Immature natural killer cell (primary cell): ENCODE measurements at regions not wholly inside any gene's neighbourhood (a gene's known extent, or its start where the extent isn't known, plus 50 kb on each side); places are given as distances from the start of the nearest gene placed in this dataset.

ENCODE experiments used
- DNase-seq, 3 donors: peaks; one replicate each; pipeline ENCODE4 v3.0.0; 2022; ENCODE audit warnings: mixed read lengths in 1 of 3
- H3K27ac Mint-ChIP-seq, 6 donors: one replicate each; pipeline ENCODE4 v1.8.0; 2020; ENCODE audit warnings: mixed read lengths in 6 of 6, mild to moderate bottlenecking in 5 of 6, inconsistent platforms in 4 of 6, moderate library complexity in 3 of 6
- H3K27me3 Mint-ChIP-seq, 3 donors: one replicate each; pipeline ENCODE4 v1.8.0; 2020 to 2021; ENCODE audit warnings: low read depth in 3 of 3, mild to moderate bottlenecking in 3 of 3, mixed read lengths in 3 of 3, moderate library complexity in 3 of 3, inconsistent platforms in 1 of 3
- H3K36me3 Mint-ChIP-seq, 3 donors: one replicate each; pipeline ENCODE4 v1.8.0; 2020; ENCODE audit warnings: mixed read lengths in 3 of 3, inconsistent platforms in 2 of 3, mild to moderate bottlenecking in 2 of 3
- H3K4me1 Mint-ChIP-seq, 2 donors: one replicate each; pipeline ENCODE4 v1.8.0; 2020; ENCODE audit warnings: inconsistent platforms in 2 of 2, mild to moderate bottlenecking in 2 of 2, mixed read lengths in 2 of 2, moderate library complexity in 1 of 2
- H3K4me3 Mint-ChIP-seq, 5 donors: one replicate each; pipeline ENCODE4 v1.8.0; 2020; ENCODE audit warnings: mild to moderate bottlenecking in 5 of 5, mixed read lengths in 5 of 5, inconsistent platforms in 3 of 5, moderate library complexity in 3 of 5
- H3K9me3 Mint-ChIP-seq, 6 donors: one replicate each; pipeline ENCODE4 v1.8.0; 2020; ENCODE audit warnings: mild to moderate bottlenecking in 6 of 6, mixed read lengths in 6 of 6, inconsistent platforms in 4 of 6, moderate library complexity in 3 of 6

DNA sequence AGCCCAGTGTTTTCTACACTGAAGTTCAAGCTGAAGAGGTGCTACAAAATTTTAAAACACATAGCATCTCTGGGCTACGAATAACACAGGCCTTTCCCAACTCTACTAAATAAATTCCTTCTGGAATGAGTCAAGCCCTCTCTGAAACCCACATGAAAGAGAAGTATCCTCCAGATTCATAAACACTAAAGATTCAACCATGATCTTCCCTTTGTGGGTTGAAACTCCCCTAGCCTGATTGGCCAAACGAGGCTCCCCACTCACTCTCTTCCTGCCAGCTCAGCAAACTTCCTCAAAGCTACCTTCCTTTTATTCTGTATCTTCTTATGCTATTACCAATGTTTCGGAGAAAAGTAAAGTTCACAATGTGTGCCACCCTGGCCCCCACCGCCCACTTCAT lies 95.4 kb downstream of the NKX6-1 start:
- Mint-ChIP-seq H3K27ac (no peak overlapping the region), H3K36me3 (no peaks in the 10 kb centered on the region), H3K4me1 (no peaks in the 10 kb centered on the region), H3K4me3 (no peak overlapping the region), H3K27me3 (peaks cover 0 to 4% (median 0%) of the 10 kb centered on the region in 3 donors), H3K9me3 (peaks cover 1 to 22% (median 6%) of the 10 kb centered on the region in 6 donors)
- no peak for DNase-seq

DNA sequence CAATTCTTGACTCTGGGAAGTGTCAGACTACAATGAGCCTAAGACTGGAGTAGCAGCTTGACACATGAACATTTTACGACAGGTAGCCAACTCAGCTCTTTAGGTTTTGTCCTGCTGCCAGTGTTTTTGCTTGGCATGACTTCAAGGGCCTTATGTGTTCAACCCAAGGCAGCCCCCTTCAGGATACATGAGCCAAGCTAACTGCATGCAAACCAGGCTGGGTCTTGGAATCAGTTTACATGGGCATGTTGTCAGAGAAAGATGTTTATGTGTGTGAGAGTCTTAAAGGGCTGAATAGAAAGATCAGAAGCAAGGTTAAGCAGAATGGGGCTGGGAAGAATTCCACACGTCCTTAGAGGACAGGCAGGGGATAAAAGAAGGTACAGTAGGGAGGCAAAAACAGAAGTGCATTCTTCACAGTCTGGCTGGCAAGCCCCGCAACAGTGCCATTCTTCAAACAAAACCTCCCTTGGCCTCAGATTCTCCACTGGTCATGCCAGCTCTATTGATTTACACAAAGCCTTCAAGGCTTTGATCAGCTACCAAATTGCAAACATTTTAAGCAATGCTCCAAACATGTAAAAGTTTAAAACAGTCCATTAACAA lies 97.3 kb downstream of the NKX6-1 start:
- no peak for DNase-seq
- no peaks in the 10 kb centered on the region for H3K4me1 Mint-ChIP-seq
- H3K36me3 Mint-ChIP-seq = no peaks in the 10 kb centered on the region
- H3K9me3 Mint-ChIP-seq = peaks cover 0 to 22% (median 5%) of the 10 kb centered on the region in 6 donors
- no peak overlapping the region for H3K4me3 Mint-ChIP-seq
- peaks cover 0 to 4% (median 0%) of the 10 kb centered on the region in 3 donors for H3K27me3 Mint-ChIP-seq
- H3K27ac Mint-ChIP-seq = no peak overlapping the region

DNA sequence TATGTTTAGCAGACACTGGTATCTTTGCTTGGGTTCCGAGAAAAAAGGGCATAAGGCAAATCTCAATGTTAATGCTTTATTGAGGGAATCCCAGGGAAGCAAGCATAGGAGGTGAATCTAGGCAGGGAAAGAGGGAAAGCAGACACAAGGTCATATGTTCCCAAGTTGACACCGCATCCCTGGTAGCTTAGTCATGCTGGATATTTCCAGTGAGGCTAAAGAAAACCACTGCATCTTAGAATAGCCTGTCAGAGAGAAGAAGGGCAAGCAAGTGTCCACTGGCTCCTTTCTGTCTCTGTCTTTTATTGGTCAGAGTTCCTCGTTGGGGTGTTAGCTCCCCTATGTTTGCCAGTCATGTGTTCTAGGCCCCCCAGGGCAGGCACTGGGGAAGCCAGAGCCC lies 104.7 kb downstream of the NKX6-1 start:
- H3K9me3 Mint-ChIP-seq = peaks cover 0 to 9% (median 3%) of the 10 kb centered on the region in 6 donors
- H3K36me3 Mint-ChIP-seq = no peaks in the 10 kb centered on the region
- H3K4me1 Mint-ChIP-seq = no peaks in the 10 kb centered on the region
- no peak for DNase-seq
- no peak overlapping the region for H3K4me3 Mint-ChIP-seq
- no peak overlapping the region for H3K27ac Mint-ChIP-seq
- no peaks in the 10 kb centered on the region for H3K27me3 Mint-ChIP-seq

DNA sequence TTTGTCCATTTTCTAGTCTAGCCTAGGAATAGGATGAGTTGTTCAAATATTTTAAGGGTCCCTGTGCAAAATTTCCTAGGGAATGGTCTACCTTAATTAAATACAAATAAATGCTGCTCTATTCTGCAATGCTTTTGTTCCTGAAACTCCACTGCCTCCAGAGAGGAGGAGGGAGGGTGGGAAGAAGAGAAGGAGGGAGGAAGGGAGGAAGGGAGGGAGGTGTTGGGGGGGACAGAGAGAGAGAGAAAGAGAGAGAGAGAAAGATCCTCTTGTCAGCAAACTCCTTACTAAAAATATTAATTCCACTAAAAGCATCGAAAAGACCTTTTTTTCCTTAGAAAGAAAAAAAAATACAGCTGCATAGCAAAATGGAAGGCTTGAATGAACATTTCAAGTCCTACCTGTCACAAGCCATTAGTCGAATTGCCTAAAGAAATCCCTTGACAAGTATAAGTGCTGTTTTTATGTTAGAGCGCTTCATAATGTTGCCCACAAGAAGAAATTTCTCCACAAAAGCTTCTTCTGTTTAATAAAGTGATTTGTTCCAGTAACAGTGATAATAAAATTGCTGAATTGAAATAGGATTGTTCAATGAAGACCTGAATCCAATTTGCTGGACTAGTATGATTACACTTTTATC lies 106.0 kb downstream of the NKX6-1 start:
- peaks cover 0 to 1% (median 0%) of the 10 kb centered on the region in 3 donors for H3K27me3 Mint-ChIP-seq

DNA sequence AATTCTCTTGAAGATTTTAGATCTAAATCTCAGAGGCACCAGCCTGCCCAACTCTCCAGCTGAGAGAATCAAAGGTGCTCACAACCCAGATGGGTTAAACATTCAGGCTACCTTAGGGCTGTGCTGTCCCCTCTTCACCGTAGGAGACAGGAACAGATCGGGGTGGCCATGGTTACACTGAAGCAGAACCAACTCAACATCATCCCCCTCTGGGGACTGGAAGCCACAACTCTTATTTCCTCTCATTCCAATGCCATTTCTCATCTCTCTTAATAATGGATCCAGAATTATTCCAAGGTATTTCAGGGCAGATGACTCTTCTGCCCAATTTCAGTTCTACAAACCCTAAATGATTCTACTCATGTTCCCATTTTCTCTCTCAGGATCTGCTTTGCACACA lies 109.7 kb downstream of the NKX6-1 start:
- H3K27me3 Mint-ChIP-seq = peaks cover 0 to 4% (median 0%) of the 10 kb centered on the region in 3 donors
- H3K36me3 Mint-ChIP-seq = no peaks in the 10 kb centered on the region
- H3K9me3 Mint-ChIP-seq = peaks cover 0 to 14% (median 6%) of the 10 kb centered on the region in 6 donors
- H3K4me3 Mint-ChIP-seq = no peak overlapping the region
- H3K4me1 Mint-ChIP-seq = no peaks in the 10 kb centered on the region
- no peak for DNase-seq
- H3K27ac Mint-ChIP-seq = no peak overlapping the region

More for the DNA sequence above, 106.0 kb downstream of the NKX6-1 start:
- Mint-ChIP-seq H3K27ac (no peak overlapping the region), H3K36me3 (no peaks in the 10 kb centered on the region), H3K9me3 (peaks cover 0 to 10% (median 3%) of the 10 kb centered on the region in 6 donors), H3K4me3 (no peak overlapping the region), H3K4me1 (no peaks in the 10 kb centered on the region)
- no peak for DNase-seq

DNA sequence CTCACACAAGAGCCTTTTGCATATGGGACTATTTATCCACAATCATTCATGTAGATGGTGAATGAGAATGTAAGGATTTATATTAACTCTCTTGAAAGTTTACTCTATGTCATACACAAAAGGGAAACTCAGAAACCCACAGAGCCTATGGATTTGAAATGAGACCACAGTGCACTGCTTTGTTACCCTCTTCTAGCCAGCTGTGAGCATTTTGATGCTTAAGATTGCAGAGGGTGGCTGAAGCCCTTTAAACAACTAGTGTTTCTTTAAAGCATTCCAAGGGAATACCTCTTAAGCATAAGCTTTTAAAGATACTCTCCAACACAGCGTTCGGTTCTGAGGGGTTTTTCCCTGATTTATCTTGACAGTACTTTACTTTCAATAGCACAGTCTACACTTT lies 113.9 kb downstream of the NKX6-1 start:
- Mint-ChIP-seq H3K27me3 (peaks cover 0 to 8% (median 2%) of the 10 kb centered on the region in 3 donors), H3K9me3 (peaks cover 2 to 13% (median 6%) of the 10 kb centered on the region in 6 donors), H3K4me1 (no peaks in the 10 kb centered on the region), H3K36me3 (no peaks in the 10 kb centered on the region), H3K27ac (no peak overlapping the region), H3K4me3 (no peak overlapping the region)
- no peak for DNase-seq

DNA sequence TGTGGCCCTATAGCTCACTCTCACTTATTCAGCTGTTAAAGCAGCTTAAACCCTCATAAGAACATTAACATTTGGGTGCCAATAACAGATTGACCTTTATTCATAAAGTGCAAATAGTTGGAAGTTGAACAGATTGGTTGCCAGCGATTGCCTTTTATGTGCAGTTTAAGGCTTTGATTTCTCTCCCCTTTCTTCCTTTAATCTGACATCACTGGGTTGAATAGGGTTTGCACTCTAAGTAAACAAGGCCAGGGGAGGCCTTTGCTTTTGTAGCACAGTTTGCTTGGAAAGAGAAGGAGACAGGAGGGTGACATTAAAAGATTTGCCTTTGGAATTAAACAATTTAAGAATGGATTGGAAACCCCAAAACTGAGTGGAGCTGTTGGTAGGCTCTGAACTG lies 114.3 kb downstream of the NKX6-1 start:
- Mint-ChIP-seq H3K36me3 (no peaks in the 10 kb centered on the region), H3K27me3 (peaks cover 0 to 12% (median 2%) of the 10 kb centered on the region in 3 donors), H3K9me3 (peaks cover 2 to 11% (median 6%) of the 10 kb centered on the region in 6 donors), H3K4me1 (no peaks in the 10 kb centered on the region), H3K27ac (no peak overlapping the region), H3K4me3 (no peak overlapping the region)
- no peak for DNase-seq

DNA sequence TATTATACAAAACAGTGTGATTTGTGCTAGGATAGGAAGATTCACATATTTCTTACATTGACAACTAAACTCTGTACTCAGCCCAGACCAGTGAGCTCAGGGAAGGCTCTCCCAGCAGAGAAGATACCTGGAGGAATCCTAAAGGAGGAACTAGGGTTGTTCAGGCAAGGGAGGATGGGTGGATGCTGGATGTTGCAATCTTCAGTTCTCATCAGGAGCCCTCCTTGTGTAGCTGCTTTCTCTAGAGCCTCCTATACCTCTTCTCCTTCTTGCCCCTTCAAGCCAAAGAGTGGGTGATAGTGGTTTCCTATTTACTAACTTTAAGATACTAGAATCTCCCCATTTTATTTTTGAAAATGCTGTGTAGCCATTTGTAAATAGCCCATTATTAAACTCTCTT lies 117.3 kb downstream of the NKX6-1 start:
- H3K27me3 Mint-ChIP-seq = peaks cover 0 to 11% (median 2%) of the 10 kb centered on the region in 3 donors
- DNase-seq = no peak
- H3K9me3 Mint-ChIP-seq = peaks cover 0 to 16% (median 7%) of the 10 kb centered on the region in 6 donors

DNA sequence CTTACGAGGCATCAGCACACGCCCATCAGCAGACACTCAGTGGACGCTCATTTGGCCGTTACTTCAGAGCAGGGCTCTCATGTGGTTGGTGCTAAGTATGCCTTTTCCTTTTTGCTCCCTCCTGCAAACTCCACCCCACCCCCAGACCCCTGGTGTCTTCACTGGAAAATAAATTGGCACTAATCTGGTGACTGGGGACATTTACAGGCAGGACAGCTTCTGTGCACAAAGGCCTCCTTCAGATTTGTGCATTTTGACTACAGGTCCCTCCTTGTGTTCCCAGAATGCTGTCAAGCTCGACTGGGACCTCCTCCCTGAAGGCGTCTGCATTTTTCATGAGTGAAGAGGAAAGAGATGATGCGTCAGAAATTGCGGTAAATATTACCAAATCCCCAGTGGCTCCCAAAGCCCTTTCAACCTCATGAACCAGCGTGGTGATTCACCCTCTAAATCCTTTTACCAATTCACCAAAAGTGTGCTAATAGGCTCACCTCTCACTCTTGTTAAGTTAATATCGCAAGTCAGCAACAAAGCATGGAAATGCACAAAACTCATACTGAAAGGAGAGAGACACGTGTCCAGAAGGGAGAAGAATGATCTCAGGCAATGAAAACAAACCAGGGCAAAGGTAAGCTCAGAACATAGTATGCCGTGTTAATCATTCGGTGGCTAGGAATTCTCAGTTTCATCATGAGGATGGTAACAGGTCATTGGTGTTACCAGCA lies 119.0 kb downstream of the NKX6-1 start:
- peaks cover 0 to 11% (median 2%) of the 10 kb centered on the region in 3 donors for H3K27me3 Mint-ChIP-seq

More for the DNA sequence above, 117.3 kb downstream of the NKX6-1 start:
- H3K4me3 Mint-ChIP-seq = no peak overlapping the region
- no peak overlapping the region for H3K27ac Mint-ChIP-seq
- no peaks in the 10 kb centered on the region for H3K36me3 Mint-ChIP-seq
- H3K4me1 Mint-ChIP-seq = no peaks in the 10 kb centered on the region

DNA sequence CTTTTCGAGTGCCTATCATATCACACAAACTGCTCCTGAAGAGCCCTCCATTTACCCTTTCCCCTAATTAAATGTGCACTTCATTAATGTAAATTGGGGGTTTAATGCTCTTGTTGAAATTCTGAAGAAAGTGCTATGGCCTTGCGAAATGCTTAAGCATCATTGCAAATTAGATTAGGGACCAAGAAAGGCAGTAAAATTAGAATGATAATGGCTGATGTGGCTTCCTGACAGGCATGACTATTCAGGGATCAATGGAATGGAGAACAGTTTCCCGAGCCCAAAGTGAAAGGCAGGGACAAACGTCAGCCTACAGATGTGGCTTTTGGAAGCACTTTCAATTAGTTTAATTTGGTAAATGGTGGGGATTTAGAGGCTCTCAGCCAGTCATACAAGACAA lies 120.1 kb downstream of the NKX6-1 start:
- DNase-seq = no peak
- H3K9me3 Mint-ChIP-seq = peaks cover 0 to 20% (median 6%) of the 10 kb centered on the region in 6 donors
- peaks cover 0 to 11% (median 2%) of the 10 kb centered on the region in 3 donors for H3K27me3 Mint-ChIP-seq
- no peaks in the 10 kb centered on the region for H3K36me3 Mint-ChIP-seq
- H3K27ac Mint-ChIP-seq = no peak overlapping the region
- H3K4me3 Mint-ChIP-seq = no peak overlapping the region
- no peaks in the 10 kb centered on the region for H3K4me1 Mint-ChIP-seq

More for the DNA sequence above, 119.0 kb downstream of the NKX6-1 start:
- no peak overlapping the region for H3K27ac Mint-ChIP-seq
- no peak for DNase-seq
- H3K36me3 Mint-ChIP-seq = no peaks in the 10 kb centered on the region
- H3K9me3 Mint-ChIP-seq = peaks cover 0 to 20% (median 6%) of the 10 kb centered on the region in 6 donors
- no peak overlapping the region for H3K4me3 Mint-ChIP-seq
- no peaks in the 10 kb centered on the region for H3K4me1 Mint-ChIP-seq

DNA sequence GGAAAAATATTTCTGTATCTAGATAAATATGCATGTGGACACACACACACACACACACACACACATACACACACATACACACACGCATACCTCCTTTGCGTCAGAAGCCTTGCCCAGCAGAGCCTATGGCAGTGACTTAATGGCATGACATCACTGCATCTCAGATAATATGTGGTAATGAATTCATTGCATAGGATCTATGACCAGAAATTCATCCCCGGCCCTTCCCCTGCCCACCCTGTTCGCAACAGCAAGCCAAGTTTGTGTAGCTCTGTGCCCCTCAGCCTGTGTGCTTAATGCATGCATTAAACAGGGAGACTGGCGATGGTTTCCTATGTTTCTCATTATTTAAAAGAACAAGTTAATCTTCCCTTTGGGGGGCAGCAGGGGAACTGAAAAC lies 120.7 kb downstream of the NKX6-1 start:
- DNase-seq = no peak
- H3K36me3 Mint-ChIP-seq = no peaks in the 10 kb centered on the region
- no peaks in the 10 kb centered on the region for H3K4me1 Mint-ChIP-seq
- no peak overlapping the region for H3K27ac Mint-ChIP-seq
- peaks cover 0 to 16% (median 6%) of the 10 kb centered on the region in 6 donors for H3K9me3 Mint-ChIP-seq
- H3K4me3 Mint-ChIP-seq = no peak overlapping the region
- peaks cover 0 to 11% (median 2%) of the 10 kb centered on the region in 3 donors for H3K27me3 Mint-ChIP-seq

DNA sequence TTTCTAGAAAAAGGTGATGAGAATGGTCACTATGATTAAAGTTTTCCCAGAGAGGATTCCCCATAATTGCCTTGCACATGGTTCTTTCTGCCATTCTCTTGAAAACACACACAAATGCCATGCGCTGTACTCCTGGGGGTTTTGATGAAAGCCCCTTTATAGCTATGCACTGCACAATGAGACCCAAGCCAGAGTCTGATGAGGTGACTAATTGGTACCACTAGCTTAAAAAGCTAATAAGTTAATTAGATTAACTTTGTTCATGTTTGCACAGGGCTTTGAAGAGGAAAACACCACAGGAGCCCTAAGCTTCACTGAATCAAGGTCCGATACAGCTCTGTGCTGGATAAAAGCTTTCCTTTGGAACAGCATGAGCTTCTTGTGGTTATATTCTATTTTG lies 132.2 kb downstream of the NKX6-1 start:
- peaks cover 2 to 16% (median 6%) of the 10 kb centered on the region in 6 donors for H3K9me3 Mint-ChIP-seq
- no peaks in the 10 kb centered on the region for H3K4me1 Mint-ChIP-seq
- H3K27me3 Mint-ChIP-seq = no peaks in the 10 kb centered on the region
- no peak for DNase-seq
- H3K27ac Mint-ChIP-seq = no peak overlapping the region
- no peak overlapping the region for H3K4me3 Mint-ChIP-seq
- H3K36me3 Mint-ChIP-seq = no peaks in the 10 kb centered on the region

DNA sequence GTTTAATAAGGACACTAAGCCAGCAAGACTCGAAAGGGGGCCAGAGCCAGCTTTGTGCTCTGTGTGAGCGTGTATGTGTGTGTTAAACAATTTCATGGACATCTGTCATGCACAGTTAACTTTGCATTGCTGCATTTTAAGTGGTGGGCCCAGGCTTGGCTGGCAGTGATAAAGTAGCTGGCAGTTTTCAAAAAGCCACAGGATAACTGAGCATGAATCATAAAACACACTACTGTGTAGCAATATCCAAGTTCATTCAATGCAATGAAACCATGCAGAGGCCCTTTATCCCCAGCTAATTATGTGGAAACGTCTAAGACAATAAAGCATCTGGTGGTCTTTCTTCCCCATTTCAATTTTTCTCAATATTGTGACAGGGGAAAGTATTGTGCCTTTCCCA lies 132.9 kb downstream of the NKX6-1 start:
- H3K27ac Mint-ChIP-seq = no peak overlapping the region
- H3K4me3 Mint-ChIP-seq = no peak overlapping the region
- H3K27me3 Mint-ChIP-seq = no peaks in the 10 kb centered on the region
- DNase-seq = no peak
- H3K9me3 Mint-ChIP-seq = peaks cover 2 to 22% (median 10%) of the 10 kb centered on the region in 6 donors
- no peaks in the 10 kb centered on the region for H3K4me1 Mint-ChIP-seq
- H3K36me3 Mint-ChIP-seq = no peaks in the 10 kb centered on the region
